ENCODE measurements at regions not wholly inside any gene's neighbourhood (a gene's known extent, or its start where the extent isn't known, plus 50 kb on each side); places are given as distances from the start of the nearest gene placed in this dataset.

GRCh38 chr16:80016731-80017326, 416.3 kb upstream of the MAF start:
- ATAC-seq (ENCODE audit: low read depth in 2 of 2) (no peak), DNase-seq (no peak)
- no peaks in the 10 kb centered on the region for H3K27me3 ChIP-seq (ENCODE audit: control insufficient read depth, insufficient read depth, low read length)
- Mint-ChIP-seq H3K27me3 (no peaks in the 10 kb centered on the region), H3K27ac (no peak overlapping the region), H3K4me3 (no peak overlapping the region), H3K9me3 (no peaks in the 10 kb centered on the region), H3K36me3 (no peaks in the 10 kb centered on the region), H3K4me1 (no peaks in the 10 kb centered on the region)
- H3K4me3 ChIP-seq (ENCODE audit: low read depth, low read length), result no peak overlapping the region
- H3K36me3 ChIP-seq (ENCODE audit: control insufficient read depth, insufficient read depth, low read length), result no peaks in the 10 kb centered on the region
- no peaks in the 10 kb centered on the region for H3K4me1 ChIP-seq (ENCODE audit: control insufficient read depth, insufficient read depth, low read length, poor library complexity, severe bottlenecking)
- no peak overlapping the region for H3K27ac ChIP-seq (ENCODE audit: insufficient read depth, low read length, poor library complexity, severe bottlenecking)
- H3K9me3 ChIP-seq (ENCODE audit: control insufficient read depth in 2 of 2, low read length in 2 of 2), result no peaks in the 10 kb centered on the region

- no peaks in the 10 kb centered on the region for H3K9me3 ChIP-seq (ENCODE audit: control insufficient read depth in 2 of 2, low read length in 2 of 2)
- H3K27ac Mint-ChIP-seq, result no peak overlapping the region
- H3K27me3 ChIP-seq (ENCODE audit: control insufficient read depth, insufficient read depth, low read length), result no peaks in the 10 kb centered on the region
- H3K36me3 ChIP-seq (ENCODE audit: control insufficient read depth, insufficient read depth, low read length), result no peaks in the 10 kb centered on the region
- H3K27ac ChIP-seq (ENCODE audit: insufficient read depth, low read length, poor library complexity, severe bottlenecking), result no peak overlapping the region
- H3K4me1 ChIP-seq (ENCODE audit: control insufficient read depth, insufficient read depth, low read length, poor library complexity, severe bottlenecking), result no peaks in the 10 kb centered on the region
- H3K36me3 Mint-ChIP-seq, result no peaks in the 10 kb centered on the region
- no peaks in the 10 kb centered on the region for H3K9me3 Mint-ChIP-seq
- DNase-seq, result no peak
- no peak for ATAC-seq (ENCODE audit: low read depth in 2 of 2)
- H3K4me3 ChIP-seq (ENCODE audit: low read depth, low read length), result no peak overlapping the region
- no peak overlapping the region for H3K4me3 Mint-ChIP-seq
- H3K4me1 Mint-ChIP-seq, result no peaks in the 10 kb centered on the region
- H3K27me3 Mint-ChIP-seq, result no peaks in the 10 kb centered on the region
Measured at GRCh38 chr16:80015566-80015965, 415.0 kb upstream of the MAF start.

GRCh38 chr16:80014241-80014939, 413.9 kb upstream of the MAF start:
- Histone ChIP-seq H3K27ac (ENCODE audit: insufficient read depth, low read length, poor library complexity, severe bottlenecking) (no peak overlapping the region), H3K27me3 (ENCODE audit: control insufficient read depth, insufficient read depth, low read length) (no peaks in the 10 kb centered on the region), H3K9me3 (ENCODE audit: control insufficient read depth in 2 of 2, low read length in 2 of 2) (no peaks in the 10 kb centered on the region), H3K4me3 (ENCODE audit: low read depth, low read length) (no peak overlapping the region), H3K36me3 (ENCODE audit: control insufficient read depth, insufficient read depth, low read length) (no peaks in the 10 kb centered on the region), H3K4me1 (ENCODE audit: control insufficient read depth, insufficient read depth, low read length, poor library complexity, severe bottlenecking) (no peaks in the 10 kb centered on the region)
- Mint-ChIP-seq H3K27ac (no peak overlapping the region), H3K27me3 (no peaks in the 10 kb centered on the region), H3K4me1 (no peaks in the 10 kb centered on the region), H3K36me3 (no peaks in the 10 kb centered on the region), H3K9me3 (no peaks in the 10 kb centered on the region), H3K4me3 (no peak overlapping the region)
- DNase-seq (no peak), ATAC-seq (ENCODE audit: low read depth in 2 of 2) (no peak)

- Histone ChIP-seq H3K4me1 (ENCODE audit: control insufficient read depth, insufficient read depth, low read length, poor library complexity, severe bottlenecking) (no peaks in the 10 kb centered on the region), H3K9me3 (ENCODE audit: control insufficient read depth in 2 of 2, low read length in 2 of 2) (no peaks in the 10 kb centered on the region), H3K27me3 (ENCODE audit: control insufficient read depth, insufficient read depth, low read length) (no peaks in the 10 kb centered on the region), H3K4me3 (ENCODE audit: low read depth, low read length) (no peak overlapping the region), H3K27ac (ENCODE audit: insufficient read depth, low read length, poor library complexity, severe bottlenecking) (no peak overlapping the region), H3K36me3 (ENCODE audit: control insufficient read depth, insufficient read depth, low read length) (no peaks in the 10 kb centered on the region)
- Mint-ChIP-seq H3K27ac (no peak overlapping the region), H3K27me3 (no peaks in the 10 kb centered on the region), H3K4me3 (no peak overlapping the region), H3K36me3 (no peaks in the 10 kb centered on the region), H3K4me1 (no peaks in the 10 kb centered on the region), H3K9me3 (no peaks in the 10 kb centered on the region)
- no peak for DNase-seq
- ATAC-seq (ENCODE audit: low read depth in 2 of 2), result no peak
Measured at GRCh38 chr16:80012586-80012985, 412.0 kb upstream of the MAF start.

GRCh38 chr16:80009971-80010659, 409.6 kb upstream of the MAF start:
- DNase-seq (no peak), ATAC-seq (ENCODE audit: low read depth in 2 of 2) (no peak)
- no peak overlapping the region for H3K27ac ChIP-seq (ENCODE audit: insufficient read depth, low read length, poor library complexity, severe bottlenecking)
- H3K4me3 ChIP-seq (ENCODE audit: low read depth, low read length), result no peak overlapping the region
- no peaks in the 10 kb centered on the region for H3K4me1 Mint-ChIP-seq
- H3K27ac Mint-ChIP-seq, result no peak overlapping the region
- no peaks in the 10 kb centered on the region for H3K27me3 ChIP-seq (ENCODE audit: control insufficient read depth, insufficient read depth, low read length)
- no peaks in the 10 kb centered on the region for H3K4me1 ChIP-seq (ENCODE audit: control insufficient read depth, insufficient read depth, low read length, poor library complexity, severe bottlenecking)
- no peaks in the 10 kb centered on the region for H3K9me3 ChIP-seq (ENCODE audit: control insufficient read depth in 2 of 2, low read length in 2 of 2)
- no peaks in the 10 kb centered on the region for H3K27me3 Mint-ChIP-seq
- no peaks in the 10 kb centered on the region for H3K36me3 ChIP-seq (ENCODE audit: control insufficient read depth, insufficient read depth, low read length)
- H3K9me3 Mint-ChIP-seq, result no peaks in the 10 kb centered on the region
- H3K4me3 Mint-ChIP-seq, result no peak overlapping the region
- H3K36me3 Mint-ChIP-seq, result no peaks in the 10 kb centered on the region

- peaks cover 0 to 3% (median 0%) of the 10 kb centered on the region in 7 donors for H3K9me3 Mint-ChIP-seq
- no peak overlapping the region for H3K27ac Mint-ChIP-seq
- Histone ChIP-seq H3K36me3 (ENCODE audit: control insufficient read depth, insufficient read depth, low read length) (no peaks in the 10 kb centered on the region), H3K27me3 (ENCODE audit: control insufficient read depth, insufficient read depth, low read length) (no peaks in the 10 kb centered on the region), H3K9me3 (ENCODE audit: control insufficient read depth in 2 of 2, low read length in 2 of 2) (no peaks in the 10 kb centered on the region), H3K4me3 (ENCODE audit: low read depth, low read length) (no peak overlapping the region), H3K27ac (ENCODE audit: insufficient read depth, low read length, poor library complexity, severe bottlenecking) (no peak overlapping the region), H3K4me1 (ENCODE audit: control insufficient read depth, insufficient read depth, low read length, poor library complexity, severe bottlenecking) (no peaks in the 10 kb centered on the region)
- H3K4me1 Mint-ChIP-seq, result no peaks in the 10 kb centered on the region
- no peaks in the 10 kb centered on the region for H3K27me3 Mint-ChIP-seq
- H3K36me3 Mint-ChIP-seq, result no peaks in the 10 kb centered on the region
- DNase-seq, result no peak
- ATAC-seq (ENCODE audit: low read depth in 2 of 2), result no peak
- no peak overlapping the region for H3K4me3 Mint-ChIP-seq
Measured at GRCh38 chr16:80008857-80009256, 408.3 kb upstream of the MAF start.

- Histone ChIP-seq H3K27ac (ENCODE audit: insufficient read depth, low read length, poor library complexity, severe bottlenecking) (no peak overlapping the region), H3K4me3 (ENCODE audit: low read depth, low read length) (no peak overlapping the region), H3K27me3 (ENCODE audit: control insufficient read depth, insufficient read depth, low read length) (no peaks in the 10 kb centered on the region), H3K36me3 (ENCODE audit: control insufficient read depth, insufficient read depth, low read length) (no peaks in the 10 kb centered on the region), H3K4me1 (ENCODE audit: control insufficient read depth, insufficient read depth, low read length, poor library complexity, severe bottlenecking) (no peaks in the 10 kb centered on the region), H3K9me3 (ENCODE audit: control insufficient read depth in 2 of 2, low read length in 2 of 2) (no peaks in the 10 kb centered on the region)
- ATAC-seq (ENCODE audit: low read depth in 2 of 2) (no peak), DNase-seq (no peak)
- Mint-ChIP-seq H3K4me1 (no peaks in the 10 kb centered on the region), H3K36me3 (no peaks in the 10 kb centered on the region), H3K27me3 (no peaks in the 10 kb centered on the region), H3K9me3 (peaks cover 0 to 3% (median 0%) of the 10 kb centered on the region in 7 donors), H3K4me3 (no peak overlapping the region), H3K27ac (no peak overlapping the region)
Measured at GRCh38 chr16:80007231-80007630, 406.7 kb upstream of the MAF start.

Measured in CD4-positive, CD25-positive, alpha-beta regulatory T cell (primary cell).